T-helper 2 cell treated with Interferon-gamma antibody and Interleukin-4, amounts not matched to agents 5 μg/mL and 100 μg/mL, for 36 hours (primary cell): ENCODE measurements at regions not wholly inside any gene's neighbourhood (a gene's known extent, or its start where the extent isn't known, plus 50 kb on each side); places are given as distances from the start of the nearest gene placed in this dataset.

Experiments used
- DNase-seq: peaks from one replicate; pipeline ENCODE4 v3.0.0; 2021; ENCODE audit warnings: low spot score
- H3K27ac Mint-ChIP-seq: one replicate; pipeline ENCODE4 v1.8.0; 2021; ENCODE audit warnings: mild to moderate bottlenecking, mixed read lengths
- H3K27me3 Mint-ChIP-seq: one replicate; pipeline ENCODE4 v1.8.0; 2021; ENCODE audit warnings: low read depth, mixed read lengths
- H3K36me3 Mint-ChIP-seq: one replicate; pipeline ENCODE4 v1.8.0; 2021; ENCODE audit warnings: low read depth, mixed read lengths
- H3K4me1 Mint-ChIP-seq: one replicate; pipeline ENCODE4 v1.8.0; 2021; ENCODE audit warnings: low read depth, mixed read lengths
- H3K4me3 Mint-ChIP-seq: one replicate; pipeline ENCODE4 v1.8.0; 2022; ENCODE audit warnings: mild to moderate bottlenecking, moderate library complexity, mixed read lengths
- H3K9me3 Mint-ChIP-seq: one replicate; pipeline ENCODE4 v1.8.0; 2021; ENCODE audit warnings: mixed read lengths

- Mint-ChIP-seq H3K9me3 (peaks cover 9% of the 10 kb centered on the region), H3K27me3 (no peaks in the 10 kb centered on the region), H3K4me1 (no peaks in the 10 kb centered on the region), H3K4me3 (no peak overlapping the region), H3K27ac (no peak overlapping the region), H3K36me3 (no peaks in the 10 kb centered on the region)
- no peak for DNase-seq
These were observed 53.3 kb upstream of the GULP1 start for GRCh38 chr2:188238386-188238785.
